Astrocyte of the hippocampus (primary cell): ENCODE measurements at regions not wholly inside any gene's neighbourhood (a gene's known extent, or its start where the extent isn't known, plus 50 kb on each side); places are given as distances from the start of the nearest gene placed in this dataset.

Source experiments
- DNase-seq: peaks from one replicate; pipeline ENCODE4 v3.0.0; 2011; ENCODE audit warnings: low read depth, low spot score

DNA sequence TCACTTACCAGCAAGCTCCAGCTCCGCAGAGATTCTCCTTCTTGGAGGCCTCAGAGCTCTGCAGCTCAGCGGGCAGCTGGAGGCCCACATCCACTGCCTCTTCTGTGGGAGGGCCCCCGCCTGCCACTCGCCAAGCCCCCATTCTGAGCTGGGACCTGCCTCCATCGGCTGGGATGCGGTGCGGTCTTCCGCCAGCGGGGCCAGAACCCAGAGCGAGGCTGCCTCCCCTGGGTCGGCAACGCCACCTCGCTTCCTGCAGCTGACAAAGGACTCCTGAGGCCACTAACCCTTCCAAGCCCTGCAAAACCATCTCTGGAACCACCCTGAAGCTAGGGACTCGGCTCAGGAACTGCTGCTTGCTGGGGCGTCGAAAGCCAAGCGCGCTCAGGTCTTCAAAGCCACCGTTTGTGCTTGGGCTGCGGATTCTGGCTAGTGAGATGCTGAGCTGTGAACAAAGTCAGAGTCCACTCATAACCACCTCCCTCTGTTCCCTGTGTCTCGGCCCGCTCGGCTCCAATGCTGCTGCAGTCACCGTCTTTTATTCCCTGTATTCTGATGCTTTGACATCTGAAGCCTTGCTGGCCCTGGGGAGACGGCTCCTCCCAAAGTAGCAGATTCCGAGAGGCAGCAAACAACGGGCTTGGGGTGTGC is 174.3 kb downstream of the ENGASE start:
- DNase-seq, result no peak

DNA sequence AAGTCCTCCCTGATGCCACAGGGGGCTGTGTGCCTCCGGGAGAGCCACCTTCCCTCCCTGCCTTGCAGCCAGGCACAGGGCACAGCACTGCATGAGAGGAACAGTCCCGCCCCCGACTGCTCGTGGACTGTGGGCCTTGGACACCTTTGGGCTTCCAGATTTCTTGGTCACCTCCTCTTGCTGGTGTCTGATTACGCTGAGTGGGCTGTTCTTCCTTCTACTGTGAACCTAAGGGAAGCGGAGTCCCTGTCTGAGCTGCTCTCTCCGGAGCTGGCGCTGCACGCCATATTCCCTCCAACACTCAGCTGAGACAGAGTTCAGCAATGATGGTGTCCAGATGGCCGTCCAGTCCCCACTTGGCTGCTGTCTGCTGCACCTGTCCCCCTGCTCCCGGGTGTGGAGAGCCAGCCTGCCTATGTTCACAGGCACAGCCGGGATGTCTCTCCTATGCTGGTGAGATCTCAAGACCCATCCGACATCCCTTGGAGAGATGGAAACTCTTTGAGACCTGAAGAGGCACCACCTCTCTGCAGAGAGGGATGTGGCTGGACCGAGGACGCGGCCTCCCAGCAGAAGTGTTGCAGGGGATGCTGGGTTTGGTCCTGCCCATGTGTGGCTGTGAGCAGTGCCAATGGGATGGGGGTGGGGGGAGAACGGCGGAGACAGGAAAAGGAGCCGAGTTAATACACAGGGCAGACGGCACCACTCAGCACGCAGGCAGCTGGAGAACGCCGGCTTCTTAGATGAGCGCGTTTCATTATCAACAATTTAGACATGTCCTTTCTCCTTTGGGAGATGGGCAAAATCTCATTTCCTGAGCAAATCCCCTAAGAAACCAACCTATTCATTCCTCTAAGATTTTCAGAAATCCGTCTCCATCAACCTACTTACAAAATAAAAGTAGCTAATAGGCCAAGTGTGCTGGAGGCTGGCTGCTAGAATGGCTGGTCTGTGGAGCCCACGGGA is 171.9 kb downstream of the ENGASE start:
- no peak for DNase-seq

DNA sequence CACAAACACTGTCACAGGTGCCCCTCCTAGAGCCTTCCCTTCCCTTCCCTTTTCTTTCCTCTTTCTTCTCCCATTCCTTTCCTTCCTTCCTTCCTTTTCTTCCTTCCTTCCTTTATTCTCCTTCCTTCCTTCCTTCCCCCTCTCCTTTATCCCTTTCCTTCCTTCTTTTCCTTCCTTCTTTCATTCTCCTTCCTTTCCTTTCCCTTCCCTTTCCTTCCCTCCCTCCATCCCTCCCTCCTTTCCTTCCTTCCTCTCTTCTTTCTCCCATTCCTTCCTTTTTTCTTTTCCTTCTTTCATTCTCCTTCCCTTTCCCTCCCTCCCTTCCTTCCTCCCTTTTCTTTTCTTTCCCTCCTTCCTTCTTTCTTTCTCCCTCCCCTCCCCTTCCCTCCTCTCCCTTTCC is 170.0 kb downstream of the ENGASE start:
- DNase-seq, result no peak

DNA sequence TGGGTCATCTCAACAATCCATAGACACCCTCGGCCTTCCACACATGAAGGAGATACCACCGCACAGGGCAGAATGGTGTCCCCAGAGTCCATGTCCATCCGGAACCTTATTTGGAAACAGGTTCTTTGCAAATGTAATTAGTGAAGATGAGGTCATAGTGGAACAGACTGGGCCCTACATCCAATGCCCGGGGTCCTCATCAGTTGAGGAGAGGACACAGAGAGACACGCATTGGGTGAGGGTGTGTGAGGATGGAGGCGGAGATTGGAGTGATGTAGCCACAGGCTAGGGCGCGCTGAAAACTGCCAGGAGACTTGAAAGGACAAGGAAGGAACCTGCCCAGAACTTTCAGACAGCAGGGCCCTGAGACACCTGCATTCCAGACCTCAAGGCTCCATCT is 169.4 kb downstream of the ENGASE start:
- no peak for DNase-seq

DNA sequence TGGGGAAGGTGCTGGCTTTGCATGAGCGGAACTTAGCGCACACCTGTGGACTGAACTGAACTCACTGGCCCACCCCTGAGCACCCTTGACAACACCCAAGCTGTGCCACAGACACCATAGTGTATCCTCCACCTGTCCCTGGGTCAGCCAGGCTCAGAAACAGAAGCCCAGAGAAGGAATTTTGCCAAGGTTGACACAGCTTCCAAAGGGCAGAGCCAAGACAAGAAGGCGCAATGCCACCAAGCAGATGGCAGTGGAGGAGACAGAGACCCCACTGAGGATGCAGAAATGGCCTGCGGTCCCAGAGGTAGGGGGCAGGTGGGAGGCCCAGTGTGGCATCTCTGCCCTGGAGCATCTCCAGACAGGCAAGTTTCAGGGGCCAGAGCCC is 169.0 kb downstream of the ENGASE start:
- no peak for DNase-seq

DNA sequence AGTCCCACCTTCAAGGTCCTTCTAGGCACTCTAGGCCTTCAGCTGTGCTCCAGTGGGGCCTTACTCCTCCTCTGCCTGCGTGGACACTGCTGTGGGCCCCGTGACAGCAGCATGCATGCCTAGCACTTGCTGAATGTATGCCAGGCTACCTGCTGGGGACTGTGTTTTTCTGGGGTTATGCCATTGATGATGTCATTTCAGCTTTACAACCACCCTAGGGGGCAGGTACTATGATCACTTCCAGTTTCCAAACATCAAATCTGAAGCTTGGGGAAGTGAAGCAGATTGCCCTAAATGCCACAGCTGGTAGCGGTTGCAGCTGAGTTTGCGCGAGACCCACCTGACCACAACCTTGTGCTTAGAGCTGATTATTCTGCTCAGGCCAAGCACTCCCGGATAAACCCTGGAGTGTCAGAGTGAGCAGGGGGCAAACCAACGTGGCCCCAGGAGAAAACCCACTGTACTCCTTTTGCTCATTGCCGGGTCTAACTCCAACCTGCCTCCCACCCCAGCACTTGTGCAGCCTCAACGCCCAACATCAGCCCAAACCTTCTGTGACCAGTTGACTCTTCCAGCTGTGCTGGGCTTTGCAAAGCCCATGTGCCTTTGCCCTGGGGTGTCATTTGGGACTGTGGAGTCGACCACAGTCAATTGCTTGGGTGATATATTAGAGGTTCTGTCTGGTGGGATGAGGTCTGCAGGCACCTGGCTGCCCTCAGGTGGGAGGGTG is 168.4 kb downstream of the ENGASE start:
- no peak for DNase-seq

DNA sequence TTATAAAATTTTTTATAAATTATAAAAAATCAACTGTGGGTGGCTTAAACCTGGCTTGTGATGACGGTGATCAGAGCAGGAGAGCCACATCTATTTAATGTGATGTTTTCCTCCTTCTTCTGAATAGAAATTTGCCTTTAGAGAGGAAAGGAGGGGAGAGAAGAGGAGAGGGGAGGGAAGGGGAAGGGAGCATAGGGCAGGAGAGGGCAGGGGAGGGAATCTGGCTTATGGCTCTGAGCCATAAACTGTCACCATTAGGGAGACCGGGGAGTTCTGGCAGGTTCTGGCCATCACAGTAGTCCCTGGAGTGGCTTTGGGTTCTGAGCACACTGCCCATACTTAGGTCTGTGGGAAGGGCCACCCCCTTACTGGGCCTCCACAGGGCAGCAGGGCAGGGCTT is 167.8 kb downstream of the ENGASE start:
- no peak for DNase-seq

DNA sequence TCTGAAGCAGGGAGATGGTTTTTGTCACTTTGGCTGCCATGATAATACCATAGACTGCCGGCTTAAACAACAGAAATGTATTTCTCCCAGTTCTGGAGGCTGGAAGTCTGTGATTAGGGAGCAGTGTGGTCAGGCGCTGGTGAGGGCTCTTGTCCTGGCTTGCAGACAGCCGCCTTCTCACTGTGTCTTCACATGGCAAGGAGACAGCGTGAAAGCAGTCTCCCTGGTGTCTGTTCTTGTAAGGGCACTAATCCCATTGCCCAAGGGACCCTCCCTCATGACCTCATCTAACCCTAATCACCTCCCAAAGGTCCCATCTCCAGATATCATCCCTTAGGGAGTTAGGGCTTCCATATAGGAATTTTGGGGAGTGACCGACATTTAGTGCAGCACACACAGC is 167.0 kb downstream of the ENGASE start:
- no peak for DNase-seq

DNA sequence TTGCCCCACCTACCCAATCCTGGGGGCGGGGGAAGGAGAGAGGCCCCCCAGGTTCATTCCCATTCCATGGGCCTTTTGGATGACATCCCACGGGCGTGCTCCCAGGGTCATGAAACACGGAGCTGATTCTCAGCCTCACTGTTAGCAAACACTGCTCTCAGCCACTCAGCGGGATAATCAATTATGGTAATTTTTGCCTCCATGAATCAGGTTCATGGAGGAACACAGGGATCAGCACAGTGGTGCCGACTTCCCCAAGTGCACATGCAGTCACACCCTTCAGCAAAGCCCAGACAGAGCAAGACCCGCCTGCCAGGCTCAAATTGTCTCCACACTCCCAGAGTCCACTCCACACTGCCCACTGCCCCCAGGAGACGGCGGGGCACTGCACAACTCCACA is 164.6 kb downstream of the ENGASE start:
- DNase-seq, result no peak

DNA sequence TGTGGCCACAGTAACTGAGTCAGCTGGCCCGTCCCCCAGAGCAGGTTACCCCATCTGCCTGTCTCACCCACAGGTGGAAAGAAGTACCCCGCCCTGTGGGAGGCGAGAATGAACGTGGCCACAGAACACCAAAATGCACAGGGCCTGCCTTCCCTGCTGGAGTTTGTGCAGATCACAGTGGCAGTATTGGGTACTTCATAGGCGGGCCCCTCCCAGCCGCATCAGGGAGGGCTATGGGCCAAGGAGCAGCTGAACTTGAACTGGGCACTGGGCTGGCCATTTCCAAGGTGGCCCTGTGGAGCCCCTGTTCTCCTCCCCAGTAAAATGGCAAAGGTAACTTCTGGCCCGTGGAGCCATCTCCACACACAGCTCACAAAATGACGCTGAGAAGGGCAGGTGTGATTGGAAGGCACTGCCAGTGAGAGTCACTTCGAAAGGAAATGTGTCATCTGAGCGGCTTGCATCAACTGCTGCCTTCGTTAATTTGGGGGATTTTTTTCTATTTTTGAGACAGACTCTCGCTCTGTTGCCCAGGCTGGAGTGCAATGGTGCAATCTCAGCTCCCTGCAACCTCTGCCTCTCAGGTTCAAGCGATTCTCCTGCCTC is 162.9 kb downstream of the ENGASE start:
- no peak for DNase-seq

DNA sequence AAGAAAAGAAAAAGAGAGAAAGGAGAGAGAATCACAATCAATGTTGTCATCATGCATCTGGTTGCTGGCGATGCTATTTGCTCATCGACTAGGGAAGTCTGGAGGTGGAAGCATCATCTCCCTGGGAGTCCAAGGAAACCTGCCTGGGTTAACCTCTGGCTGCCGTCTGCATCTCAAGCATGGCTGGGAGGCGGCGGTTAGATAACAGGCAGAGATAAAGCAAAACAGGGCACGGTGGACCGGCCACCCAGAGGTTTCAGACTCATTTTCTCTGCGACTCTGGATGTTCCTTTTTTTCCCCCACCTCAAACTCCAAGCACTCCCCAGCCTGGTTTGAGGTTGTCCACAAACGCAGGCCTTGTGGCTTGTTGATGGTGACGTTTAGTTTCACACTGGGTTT is 161.2 kb downstream of the ENGASE start:
- no peak for DNase-seq

DNA sequence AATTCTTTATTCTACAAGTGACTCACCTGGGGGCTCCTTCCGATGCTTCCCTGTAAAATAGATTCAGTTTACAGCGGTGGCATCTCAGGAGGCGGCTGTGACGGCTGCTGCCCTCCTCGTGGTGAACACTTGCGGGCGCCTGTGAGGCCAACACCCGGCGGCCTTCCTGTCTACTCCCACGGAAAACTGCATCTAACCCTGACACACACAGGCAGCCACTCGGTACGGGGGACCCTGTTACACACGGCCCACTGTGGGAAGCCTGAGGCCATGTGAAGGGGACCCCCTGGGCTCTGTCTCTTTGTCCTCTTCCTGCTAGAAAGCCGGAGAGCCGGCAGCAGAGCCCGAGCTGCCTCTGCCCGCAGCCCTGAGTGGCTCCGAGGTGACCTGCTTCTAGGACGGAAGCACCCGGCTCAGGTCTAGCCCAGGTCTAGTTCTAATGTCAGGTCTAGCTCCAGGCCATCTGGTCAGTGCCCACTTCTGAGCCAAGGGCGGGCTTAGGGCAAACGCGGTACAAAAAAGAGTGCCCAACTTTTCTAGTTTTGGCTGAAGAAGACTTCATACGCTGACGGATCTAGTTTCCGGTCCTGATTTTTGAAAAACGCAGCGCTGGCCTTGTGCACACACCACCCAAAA is 159.4 kb downstream of the ENGASE start:
- DNase-seq, result no peak

DNA sequence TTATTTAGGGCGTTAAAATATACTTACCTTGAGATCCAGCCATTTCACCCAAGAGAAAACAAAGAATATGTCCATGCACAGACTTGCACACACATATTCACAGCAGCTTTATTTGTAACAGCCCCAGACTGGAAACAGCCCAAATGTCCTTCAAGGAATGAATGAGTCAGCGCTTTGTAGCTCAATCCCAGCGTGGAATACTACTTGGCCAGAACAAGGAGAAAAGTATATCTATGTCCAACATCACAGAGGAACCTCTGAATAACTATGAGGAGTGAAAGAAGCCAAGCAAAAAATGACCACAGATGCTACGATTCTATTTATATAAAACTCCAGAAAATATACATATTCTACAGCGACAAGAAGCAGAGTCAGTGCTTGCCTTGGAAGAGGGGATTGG is 158.3 kb downstream of the ENGASE start:
- no peak for DNase-seq

DNA sequence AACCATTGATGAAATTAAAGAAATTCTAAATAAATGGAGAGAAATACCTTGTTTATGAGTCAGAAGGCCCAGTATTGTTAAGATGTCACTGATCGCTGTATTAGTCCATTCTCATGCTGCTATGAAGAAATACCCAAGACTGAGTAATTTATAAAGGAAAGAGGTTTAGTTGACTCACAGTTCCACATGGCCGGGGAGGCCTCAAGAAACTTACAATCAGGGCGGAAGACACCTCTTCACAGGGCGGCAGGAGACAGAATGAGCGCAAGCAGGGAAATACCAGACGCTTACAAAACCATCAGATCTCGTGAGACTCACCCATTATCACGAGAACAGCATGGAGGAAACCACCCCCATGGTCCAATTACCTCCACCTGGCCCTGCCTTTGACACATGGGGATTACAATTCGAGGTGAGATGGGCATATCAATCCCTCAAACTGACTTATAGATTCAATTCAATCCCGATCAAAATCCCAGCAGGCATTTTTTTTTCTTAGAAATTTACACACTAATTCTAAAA is 157.2 kb downstream of the ENGASE start:
- no peak for DNase-seq

DNA sequence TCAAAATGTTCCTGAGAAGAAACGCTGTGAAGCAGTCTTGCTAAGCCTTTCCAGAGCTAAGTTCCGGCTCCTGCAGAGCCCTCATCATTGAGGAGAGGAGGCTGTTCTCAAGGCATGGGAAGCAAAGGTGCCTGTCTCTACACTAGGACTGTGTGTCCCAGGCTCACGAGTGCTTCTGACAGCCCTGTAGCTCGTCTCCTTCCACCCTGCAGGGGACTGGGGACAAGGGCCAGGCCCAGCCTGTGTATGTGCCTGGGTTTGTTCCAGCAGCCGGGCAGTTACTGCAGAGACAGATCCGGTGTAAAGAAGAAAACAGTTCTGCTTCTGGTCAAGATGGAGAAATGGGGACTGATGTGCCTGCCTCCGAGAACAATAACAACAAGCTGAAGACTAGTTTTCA is 156.0 kb downstream of the ENGASE start:
- DNase-seq, result no peak

DNA sequence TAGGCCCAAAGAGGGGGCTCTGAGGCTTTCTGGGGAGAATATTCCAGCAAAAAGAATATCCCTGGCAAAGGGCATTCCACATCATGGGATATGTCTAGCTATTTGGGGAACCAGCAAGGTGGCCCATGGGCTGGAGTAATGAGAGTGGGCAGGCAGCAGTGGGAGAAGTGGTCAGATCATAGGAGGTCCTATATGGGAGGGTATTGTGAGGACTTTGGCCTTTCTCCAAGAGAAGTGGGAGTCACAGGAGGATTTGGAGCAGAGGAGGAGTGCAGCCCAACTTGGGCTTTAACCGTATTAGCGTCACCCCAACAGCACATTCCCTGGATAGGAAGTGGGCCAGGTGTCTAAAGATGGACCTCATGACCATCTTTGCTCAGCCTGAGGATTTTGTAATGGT is 151.4 kb downstream of the ENGASE start:
- DNase-seq, result no peak

DNA sequence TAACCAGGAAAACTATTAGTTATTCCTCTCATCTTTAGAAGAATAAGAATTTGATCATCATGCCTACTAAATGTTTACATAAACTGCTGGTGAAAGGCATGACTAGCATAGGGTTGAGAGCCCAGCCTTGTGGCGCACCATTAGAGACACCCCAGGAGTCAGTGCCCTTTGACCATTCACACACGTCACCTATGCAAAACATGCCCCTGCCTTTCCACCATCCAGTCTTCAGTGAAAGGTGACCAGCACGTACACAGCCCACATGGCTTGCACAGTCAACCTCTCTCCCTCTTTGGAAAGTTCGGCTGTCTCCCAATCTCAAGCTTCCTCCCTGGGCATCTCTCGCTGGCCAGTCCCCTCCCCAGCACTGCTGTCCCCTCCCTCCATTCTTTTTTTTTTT is 150.3 kb downstream of the ENGASE start:
- no peak for DNase-seq

DNA sequence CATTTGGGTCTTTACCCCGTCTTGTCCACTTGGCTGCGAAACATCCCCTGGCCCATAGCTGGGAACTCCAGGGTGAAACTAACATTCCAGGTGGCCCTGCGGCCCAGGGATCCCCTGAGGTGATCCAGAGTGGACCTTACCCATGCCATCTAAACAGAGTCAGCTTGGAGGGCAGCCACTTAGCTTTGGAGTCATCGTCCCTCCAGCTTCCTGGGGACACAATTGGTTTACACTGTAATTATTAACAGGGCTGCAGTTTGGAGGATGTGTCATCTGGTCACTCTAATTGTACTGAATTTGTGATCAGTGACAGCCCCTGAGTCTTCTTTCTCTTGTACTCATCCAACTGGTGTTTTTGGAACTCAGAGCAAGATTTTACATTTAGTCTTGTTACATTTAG is 149.9 kb downstream of the ENGASE start:
- no peak for DNase-seq

DNA sequence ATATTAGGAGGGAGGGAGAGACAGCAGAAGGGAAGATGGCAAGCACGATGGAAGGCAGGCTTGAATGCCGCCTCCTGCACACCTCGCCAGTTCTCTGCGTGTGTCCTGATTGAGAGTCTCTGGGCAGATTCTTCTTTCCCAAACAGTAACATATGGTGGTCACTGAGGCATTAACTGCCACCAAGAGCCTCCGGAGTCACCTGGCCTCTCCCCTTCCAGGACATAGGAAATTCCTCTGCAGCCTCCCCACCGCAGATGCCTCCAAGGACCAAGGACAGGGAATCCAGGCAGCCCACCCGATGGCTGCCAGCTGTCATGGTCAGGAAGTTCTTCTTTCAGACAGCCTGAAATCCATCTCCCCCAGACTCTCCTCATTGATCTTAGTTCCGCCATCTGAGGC is 149.3 kb downstream of the ENGASE start:
- DNase-seq, result no peak

DNA sequence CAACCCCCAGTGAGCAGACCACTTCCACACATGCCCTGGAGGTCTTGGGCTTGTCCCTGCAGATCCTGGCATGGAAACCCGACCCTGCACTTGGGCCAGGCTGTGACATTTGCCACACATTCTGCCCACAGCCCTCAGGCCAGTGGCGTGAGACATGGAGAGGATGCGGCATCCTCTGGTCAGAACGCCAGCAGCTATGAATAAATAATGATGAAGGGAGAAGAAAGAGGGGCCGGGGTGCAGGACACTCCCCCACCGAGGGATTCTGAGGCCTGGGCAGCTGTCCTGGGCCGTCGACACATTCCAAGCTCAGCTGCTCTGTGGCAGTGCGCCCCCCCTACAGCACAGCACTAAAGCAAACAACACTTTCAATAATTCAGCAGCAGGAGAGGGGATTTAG is 148.8 kb downstream of the ENGASE start:
- DNase-seq, result no peak

DNA sequence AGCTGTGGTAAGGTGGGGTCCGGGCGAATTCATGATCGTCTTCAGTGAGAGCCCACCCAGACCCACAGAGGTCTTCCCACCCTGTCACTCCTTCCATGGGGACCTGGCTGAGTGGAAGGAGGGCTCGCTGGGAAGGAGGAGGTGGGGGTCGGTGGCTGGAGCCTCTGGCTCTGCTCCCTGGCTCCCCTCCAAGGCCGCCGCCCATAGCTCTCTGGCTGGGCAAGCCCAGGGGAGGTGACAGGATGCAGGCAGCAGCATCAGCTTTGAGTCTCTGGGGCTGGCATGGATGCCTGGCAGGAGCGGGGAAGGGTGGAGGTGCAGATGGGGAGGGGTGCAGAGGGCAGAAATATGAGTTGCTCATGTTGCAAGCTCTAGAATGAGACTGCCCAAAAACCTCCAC is 147.0 kb downstream of the ENGASE start:
- DNase-seq, result no peak
